WTC11 (cell line): ENCODE measurements at regions not wholly inside any gene's neighbourhood (a gene's known extent, or its start where the extent isn't known, plus 50 kb on each side); places are given as distances from the start of the nearest gene placed in this dataset.

ENCODE experiments used
- ATAC-seq: fragments of 200-7000 bp; cut with Tn5 transposase; 2 replicates; pipeline ENCODE4 v1.10.0; 2021; ENCODE audit warnings: mild to moderate bottlenecking, moderate library complexity
- CTCF ChIA-PET: fragments of 300-600 bp; sonication (Branson Sonifier 250); formaldehyde crosslinking; loops from one replicate; lab custom pipeline; 2021; ENCODE audit warnings: antibody characterized with exemption; lab: Charles Lee
- POLR2A ChIA-PET: fragments of 350-600 bp; sonication (Branson Sonifier 250); formaldehyde crosslinking; loops from one replicate; lab custom pipeline; 2021; ENCODE audit warnings: antibody characterized with exemption; lab: Charles Lee
- DNase-seq: peaks from one replicate; pipeline ENCODE4 v3.0.0; 2021; ENCODE audit warnings: low spot score
- H3K27ac Mint-ChIP-seq: 2 replicates; pipeline ENCODE4 v1.8.0; 2021; ENCODE audit warnings: mixed read lengths
- H3K27me3 Mint-ChIP-seq: 2 replicates; pipeline ENCODE4 v1.8.0; 2021; ENCODE audit warnings: low read depth, mild to moderate bottlenecking, moderate library complexity, mixed read lengths
- H3K36me3 Mint-ChIP-seq: 2 replicates; pipeline ENCODE4 v1.8.0; 2021; ENCODE audit warnings: mixed read lengths
- H3K4me1 Mint-ChIP-seq: 2 replicates; pipeline ENCODE4 v1.8.0; 2022; ENCODE audit warnings: mixed read lengths
- H3K4me3 Mint-ChIP-seq: 2 replicates; pipeline ENCODE4 v1.8.0; 2021; ENCODE audit warnings: mild to moderate bottlenecking, moderate library complexity, mixed read lengths
- H3K9me3 Mint-ChIP-seq: 2 replicates; pipeline ENCODE4 v1.8.0; 2021; ENCODE audit warnings: mixed read lengths
- CREB1 ChIP-seq: sonication (generic); formaldehyde crosslinking; IDR thresholded peaks from 2 replicates; pipeline ENCODE4 v1.8.0; 2023; ENCODE audit warnings: mild to moderate bottlenecking, missing genetic modification reagents
- ESRRA ChIP-seq: sonication (generic); formaldehyde crosslinking; IDR thresholded peaks from 2 replicates; pipeline ENCODE4 v1.8.1; 2022; ENCODE audit warnings: mild to moderate bottlenecking, missing genetic modification reagents, borderline replicate concordance
- KAT7 ChIP-seq: sonication (generic); formaldehyde crosslinking; IDR thresholded peaks from 2 replicates; pipeline ENCODE4 v1.8.1; 2023; ENCODE audit warnings: missing genetic modification reagents, mild to moderate bottlenecking, borderline replicate concordance
- MYBL2 ChIP-seq: sonication (generic); formaldehyde crosslinking; IDR thresholded peaks from 2 replicates; pipeline ENCODE4 v1.8.1; 2023; ENCODE audit warnings: mild to moderate bottlenecking, moderate library complexity, missing genetic modification reagents
- NFATC4 ChIP-seq: fragments of 250-450 bp; sonication (Bioruptor Pico); IDR thresholded peaks from 2 replicates; pipeline ENCODE4 v1.9.0; 2021; ENCODE audit warnings: mild to moderate bottlenecking
- SP1 ChIP-seq: sonication (generic); formaldehyde crosslinking; conservative IDR thresholded peaks from 2 replicates; pipeline ENCODE4 v1.8.1; 2022; ENCODE audit warnings: missing genetic modification reagents
- TP53 ChIP-seq: sonication (generic); formaldehyde crosslinking; IDR thresholded peaks from 2 replicates; pipeline ENCODE4 v1.8.1; 2023; ENCODE audit warnings: mild to moderate bottlenecking, missing genetic modification reagents
- ZNF219 ChIP-seq: sonication (generic); formaldehyde crosslinking; IDR thresholded peaks from 2 replicates; pipeline ENCODE4 v1.8.0; 2023; ENCODE audit warnings: missing genetic modification reagents, mild to moderate bottlenecking, borderline replicate concordance
- ZNF232 ChIP-seq: sonication (generic); formaldehyde crosslinking; IDR thresholded peaks from 2 replicates; pipeline ENCODE4 v1.8.0; 2022; ENCODE audit warnings: mild to moderate bottlenecking, missing genetic modification reagents
- TF ChIP-seq, protein P1 (sequence below): sonication (generic); formaldehyde crosslinking; IDR thresholded peaks from 2 replicates; pipeline ENCODE4 v1.8.1; 2023; ENCODE audit warnings: mild to moderate bottlenecking, missing genetic modification reagents, borderline replicate concordance
- TF ChIP-seq, protein P2 (sequence below): fragments of 250-450 bp; sonication (Bioruptor Pico); conservative IDR thresholded peaks from 2 replicates; pipeline ENCODE4 v1.9.0; 2021; ENCODE audit warnings: mild to moderate bottlenecking
- TF ChIP-seq, protein P3 (sequence below): sonication (generic); formaldehyde crosslinking; IDR thresholded peaks from 2 replicates; pipeline ENCODE4 v1.8.1; 2022; ENCODE audit warnings: mild to moderate bottlenecking, missing genetic modification reagents, moderate library complexity, borderline replicate concordance
- TF ChIP-seq, protein P4 (sequence below): fragments of 250-450 bp; sonication (Bioruptor Pico); IDR thresholded peaks from 2 replicates; pipeline ENCODE4 v1.8.0; 2021; ENCODE audit warnings: mild to moderate bottlenecking
- TF ChIP-seq, protein P5 (sequence below): sonication (generic); formaldehyde crosslinking; IDR thresholded peaks from 2 replicates; pipeline ENCODE4 v1.8.1; 2023; ENCODE audit warnings: mild to moderate bottlenecking, moderate library complexity, missing genetic modification reagents
- TF ChIP-seq, protein P6 (sequence below): sonication (generic); formaldehyde crosslinking; IDR thresholded peaks from 2 replicates; pipeline ENCODE4 v1.8.1; 2023; ENCODE audit warnings: mild to moderate bottlenecking, missing genetic modification reagents
- TF ChIP-seq, protein P7 (sequence below): sonication (generic); formaldehyde crosslinking; IDR thresholded peaks from 2 replicates; pipeline ENCODE4 v1.8.0; 2022; ENCODE audit warnings: mild to moderate bottlenecking, missing genetic modification reagents
- TF ChIP-seq, protein P8 (sequence below): sonication (generic); formaldehyde crosslinking; IDR thresholded peaks from 2 replicates; pipeline ENCODE4 v1.8.1; 2022; ENCODE audit warnings: low read depth, mild to moderate bottlenecking, moderate library complexity, missing genetic modification reagents, borderline replicate concordance

DNA sequence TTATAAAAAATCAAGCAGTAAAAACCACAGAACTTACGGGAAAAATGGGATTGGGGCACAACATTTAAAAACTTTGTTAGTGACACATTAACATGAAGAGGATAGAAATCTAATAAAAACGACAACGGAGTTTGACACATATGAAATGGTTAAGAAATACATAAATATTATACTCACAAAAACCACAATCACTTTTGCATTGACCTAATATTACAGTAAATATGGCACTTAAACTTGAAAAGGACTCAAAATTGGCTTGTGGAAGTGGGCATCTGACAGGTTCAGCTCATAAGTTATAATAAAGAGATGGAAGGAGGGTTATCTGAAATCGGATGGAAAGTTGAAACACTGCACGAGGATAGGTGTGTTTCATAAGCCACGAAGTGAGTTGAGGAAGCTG, 523.7 kb downstream of the TFAP2B start (continued):
- TF ChIP-seq, protein P1, sequence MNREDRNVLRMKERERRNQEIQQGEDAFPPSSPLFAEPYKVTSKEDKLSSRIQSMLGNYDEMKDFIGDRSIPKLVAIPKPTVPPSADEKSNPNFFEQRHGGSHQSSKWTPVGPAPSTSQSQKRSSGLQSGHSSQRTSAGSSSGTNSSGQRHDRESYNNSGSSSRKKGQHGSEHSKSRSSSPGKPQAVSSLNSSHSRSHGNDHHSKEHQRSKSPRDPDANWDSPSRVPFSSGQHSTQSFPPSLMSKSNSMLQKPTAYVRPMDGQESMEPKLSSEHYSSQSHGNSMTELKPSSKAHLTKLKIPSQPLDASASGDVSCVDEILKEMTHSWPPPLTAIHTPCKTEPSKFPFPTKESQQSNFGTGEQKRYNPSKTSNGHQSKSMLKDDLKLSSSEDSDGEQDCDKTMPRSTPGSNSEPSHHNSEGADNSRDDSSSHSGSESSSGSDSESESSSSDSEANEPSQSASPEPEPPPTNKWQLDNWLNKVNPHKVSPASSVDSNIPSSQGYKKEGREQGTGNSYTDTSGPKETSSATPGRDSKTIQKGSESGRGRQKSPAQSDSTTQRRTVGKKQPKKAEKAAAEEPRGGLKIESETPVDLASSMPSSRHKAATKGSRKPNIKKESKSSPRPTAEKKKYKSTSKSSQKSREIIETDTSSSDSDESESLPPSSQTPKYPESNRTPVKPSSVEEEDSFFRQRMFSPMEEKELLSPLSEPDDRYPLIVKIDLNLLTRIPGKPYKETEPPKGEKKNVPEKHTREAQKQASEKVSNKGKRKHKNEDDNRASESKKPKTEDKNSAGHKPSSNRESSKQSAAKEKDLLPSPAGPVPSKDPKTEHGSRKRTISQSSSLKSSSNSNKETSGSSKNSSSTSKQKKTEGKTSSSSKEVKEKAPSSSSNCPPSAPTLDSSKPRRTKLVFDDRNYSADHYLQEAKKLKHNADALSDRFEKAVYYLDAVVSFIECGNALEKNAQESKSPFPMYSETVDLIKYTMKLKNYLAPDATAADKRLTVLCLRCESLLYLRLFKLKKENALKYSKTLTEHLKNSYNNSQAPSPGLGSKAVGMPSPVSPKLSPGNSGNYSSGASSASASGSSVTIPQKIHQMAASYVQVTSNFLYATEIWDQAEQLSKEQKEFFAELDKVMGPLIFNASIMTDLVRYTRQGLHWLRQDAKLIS: no peak
- TF ChIP-seq ESRRA (CRISPR knock-in tag) (no peak), CREB1 (no peak), ZNF232 (CRISPR knock-in tag) (no peak), SP1 (no peak), ZNF219 (CRISPR knock-in tag) (no peak)
- TF ChIP-seq, protein P2, sequence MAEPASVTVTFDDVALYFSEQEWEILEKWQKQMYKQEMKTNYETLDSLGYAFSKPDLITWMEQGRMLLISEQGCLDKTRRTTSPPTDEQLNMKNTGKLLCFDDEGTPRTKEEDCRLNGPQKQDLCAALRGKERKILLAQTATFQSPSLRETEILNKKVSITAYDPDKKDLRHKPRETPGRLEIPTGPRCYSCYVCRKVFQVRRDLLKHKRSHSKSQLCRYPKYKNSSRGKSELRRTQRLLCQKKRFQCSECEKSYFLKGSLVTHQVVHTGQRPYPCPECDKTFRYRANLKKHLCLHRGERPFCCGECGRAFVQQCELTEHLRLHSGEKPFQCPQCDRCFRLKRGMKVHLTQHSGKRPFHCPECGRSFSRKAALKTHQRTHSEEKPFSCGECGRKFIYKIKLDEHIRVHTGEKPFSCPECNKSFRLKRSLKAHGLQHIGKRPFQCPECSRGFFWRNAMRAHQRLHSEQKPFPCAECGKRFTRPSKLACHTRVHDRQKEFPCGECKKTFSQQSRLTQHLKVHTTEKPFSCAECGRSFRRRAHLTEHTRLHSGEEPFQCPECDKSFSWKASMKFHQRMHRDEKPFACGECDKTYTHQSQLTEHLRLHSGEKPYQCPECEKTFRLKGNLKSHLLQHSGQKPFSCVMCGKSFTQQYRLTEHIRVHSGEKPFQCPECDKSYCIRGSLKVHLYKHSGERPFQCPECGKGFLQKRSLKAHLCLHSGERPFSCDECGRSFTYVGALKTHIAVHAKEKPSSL (CRISPR knock-in tag): no peak
- TF ChIP-seq, protein P3, sequence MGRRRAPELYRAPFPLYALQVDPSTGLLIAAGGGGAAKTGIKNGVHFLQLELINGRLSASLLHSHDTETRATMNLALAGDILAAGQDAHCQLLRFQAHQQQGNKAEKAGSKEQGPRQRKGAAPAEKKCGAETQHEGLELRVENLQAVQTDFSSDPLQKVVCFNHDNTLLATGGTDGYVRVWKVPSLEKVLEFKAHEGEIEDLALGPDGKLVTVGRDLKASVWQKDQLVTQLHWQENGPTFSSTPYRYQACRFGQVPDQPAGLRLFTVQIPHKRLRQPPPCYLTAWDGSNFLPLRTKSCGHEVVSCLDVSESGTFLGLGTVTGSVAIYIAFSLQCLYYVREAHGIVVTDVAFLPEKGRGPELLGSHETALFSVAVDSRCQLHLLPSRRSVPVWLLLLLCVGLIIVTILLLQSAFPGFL (CRISPR knock-in tag): no peak
- TF ChIP-seq, protein P4, sequence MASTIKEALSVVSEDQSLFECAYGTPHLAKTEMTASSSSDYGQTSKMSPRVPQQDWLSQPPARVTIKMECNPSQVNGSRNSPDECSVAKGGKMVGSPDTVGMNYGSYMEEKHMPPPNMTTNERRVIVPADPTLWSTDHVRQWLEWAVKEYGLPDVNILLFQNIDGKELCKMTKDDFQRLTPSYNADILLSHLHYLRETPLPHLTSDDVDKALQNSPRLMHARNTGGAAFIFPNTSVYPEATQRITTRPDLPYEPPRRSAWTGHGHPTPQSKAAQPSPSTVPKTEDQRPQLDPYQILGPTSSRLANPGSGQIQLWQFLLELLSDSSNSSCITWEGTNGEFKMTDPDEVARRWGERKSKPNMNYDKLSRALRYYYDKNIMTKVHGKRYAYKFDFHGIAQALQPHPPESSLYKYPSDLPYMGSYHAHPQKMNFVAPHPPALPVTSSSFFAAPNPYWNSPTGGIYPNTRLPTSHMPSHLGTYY (CRISPR knock-in tag): no peak
- TF ChIP-seq, protein P5, sequence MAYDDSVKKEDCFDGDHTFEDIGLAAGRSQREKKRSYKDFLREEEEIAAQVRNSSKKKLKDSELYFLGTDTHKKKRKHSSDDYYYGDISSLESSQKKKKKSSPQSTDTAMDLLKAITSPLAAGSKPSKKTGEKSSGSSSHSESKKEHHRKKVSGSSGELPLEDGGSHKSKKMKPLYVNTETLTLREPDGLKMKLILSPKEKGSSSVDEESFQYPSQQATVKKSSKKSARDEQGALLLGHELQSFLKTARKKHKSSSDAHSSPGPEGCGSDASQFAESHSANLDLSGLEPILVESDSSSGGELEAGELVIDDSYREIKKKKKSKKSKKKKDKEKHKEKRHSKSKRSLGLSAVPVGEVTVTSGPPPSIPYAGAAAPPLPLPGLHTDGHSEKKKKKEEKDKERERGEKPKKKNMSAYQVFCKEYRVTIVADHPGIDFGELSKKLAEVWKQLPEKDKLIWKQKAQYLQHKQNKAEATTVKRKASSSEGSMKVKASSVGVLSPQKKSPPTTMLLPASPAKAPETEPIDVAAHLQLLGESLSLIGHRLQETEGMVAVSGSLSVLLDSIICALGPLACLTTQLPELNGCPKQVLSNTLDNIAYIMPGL (CRISPR knock-in tag): no peak

DNA sequence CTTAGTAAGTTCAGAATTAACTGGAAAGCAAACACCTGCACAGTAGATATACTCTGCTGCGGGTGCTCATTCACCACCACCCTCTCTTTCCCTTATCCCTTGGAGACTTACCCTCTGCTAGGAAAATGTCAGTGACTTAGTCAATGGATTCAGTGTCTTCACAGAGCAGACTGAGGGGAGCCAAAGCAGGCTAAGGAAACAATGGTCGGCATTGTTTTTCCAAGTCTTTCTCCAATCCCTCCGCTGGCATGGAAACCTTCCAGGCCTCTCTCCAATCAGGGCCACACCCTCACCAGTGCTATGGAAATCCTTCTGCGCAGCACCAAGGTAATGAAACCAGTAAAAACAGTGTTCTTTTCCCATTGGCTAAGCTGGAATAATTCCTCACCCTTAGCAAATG, 531.2 kb downstream of the TFAP2B start:
- no peaks in the 10 kb centered on the region for H3K27me3 Mint-ChIP-seq
- peaks cover 16% of the 10 kb centered on the region for H3K9me3 Mint-ChIP-seq
- H3K4me1 Mint-ChIP-seq: no peaks in the 10 kb centered on the region
- POLR2A ChIA-PET: no interaction called here
- H3K36me3 Mint-ChIP-seq: no peaks in the 10 kb centered on the region
- DNase-seq (no peak), ATAC-seq (no peak)
- no peak overlapping the region for H3K27ac Mint-ChIP-seq
- H3K4me3 Mint-ChIP-seq: no peak overlapping the region
- CTCF ChIA-PET: interaction anchor here (0.9 to 1.4 kb wide), 6 partner anchors 14 to 533 kb away, joined by 3 to 4 read pairs (median 3); no protein-coding TSS in a partner anchor
- TF ChIP-seq KAT7 (CRISPR knock-in tag) (no peak), MYBL2 (no peak), TP53 (CRISPR knock-in tag) (no peak), NFATC4 (no peak)
- TF ChIP-seq, protein P4 (CRISPR knock-in tag): no peak
- TF ChIP-seq, protein P6, sequence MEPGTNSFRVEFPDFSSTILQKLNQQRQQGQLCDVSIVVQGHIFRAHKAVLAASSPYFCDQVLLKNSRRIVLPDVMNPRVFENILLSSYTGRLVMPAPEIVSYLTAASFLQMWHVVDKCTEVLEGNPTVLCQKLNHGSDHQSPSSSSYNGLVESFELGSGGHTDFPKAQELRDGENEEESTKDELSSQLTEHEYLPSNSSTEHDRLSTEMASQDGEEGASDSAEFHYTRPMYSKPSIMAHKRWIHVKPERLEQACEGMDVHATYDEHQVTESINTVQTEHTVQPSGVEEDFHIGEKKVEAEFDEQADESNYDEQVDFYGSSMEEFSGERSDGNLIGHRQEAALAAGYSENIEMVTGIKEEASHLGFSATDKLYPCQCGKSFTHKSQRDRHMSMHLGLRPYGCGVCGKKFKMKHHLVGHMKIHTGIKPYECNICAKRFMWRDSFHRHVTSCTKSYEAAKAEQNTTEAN (CRISPR knock-in tag): no peak
- TF ChIP-seq, protein P5 (CRISPR knock-in tag): no peak
- TF ChIP-seq, protein P7, sequence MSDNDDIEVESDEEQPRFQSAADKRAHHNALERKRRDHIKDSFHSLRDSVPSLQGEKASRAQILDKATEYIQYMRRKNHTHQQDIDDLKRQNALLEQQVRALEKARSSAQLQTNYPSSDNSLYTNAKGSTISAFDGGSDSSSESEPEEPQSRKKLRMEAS (CRISPR knock-in tag): no peak
- TF ChIP-seq, protein P8, sequence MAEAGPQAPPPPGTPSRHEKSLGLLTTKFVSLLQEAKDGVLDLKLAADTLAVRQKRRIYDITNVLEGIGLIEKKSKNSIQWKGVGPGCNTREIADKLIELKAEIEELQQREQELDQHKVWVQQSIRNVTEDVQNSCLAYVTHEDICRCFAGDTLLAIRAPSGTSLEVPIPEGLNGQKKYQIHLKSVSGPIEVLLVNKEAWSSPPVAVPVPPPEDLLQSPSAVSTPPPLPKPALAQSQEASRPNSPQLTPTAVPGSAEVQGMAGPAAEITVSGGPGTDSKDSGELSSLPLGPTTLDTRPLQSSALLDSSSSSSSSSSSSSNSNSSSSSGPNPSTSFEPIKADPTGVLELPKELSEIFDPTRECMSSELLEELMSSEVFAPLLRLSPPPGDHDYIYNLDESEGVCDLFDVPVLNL (CRISPR knock-in tag): no peak
